ENCODE measurements at regions not wholly inside any gene's neighbourhood (a gene's known extent, or its start where the extent isn't known, plus 50 kb on each side); places are given as distances from the start of the nearest gene placed in this dataset.
A peak's percentile ranks its signal among the peaks of the same experiment; 100 is the strongest.

- no peaks in the 10 kb centered on the region for H3K36me3 ChIP-seq
- H3K27ac ChIP-seq = no peak overlapping the region
- no peak for DNase-seq
- H3K4me3 ChIP-seq = no peak overlapping the region; the same call in 1 of the 2 replicates
- H3K27me3 ChIP-seq = no peaks in the 10 kb centered on the region
- H3K9me3 ChIP-seq (replicated peaks) = no peaks in the 10 kb centered on the region
- H3K4me1 ChIP-seq = peaks cover 60% of the 10 kb centered on the region
Measured at GRCh38 chr17:17413215-17413792, 63.5 kb upstream of the MED9 start.

GRCh38 chr17:17413821-17414220 lies 63.0 kb upstream of the MED9 start:
- peaks cover 59% of the 10 kb centered on the region for H3K4me1 ChIP-seq
- no peaks in the 10 kb centered on the region for H3K27me3 ChIP-seq
- H3K4me3 ChIP-seq = peak overlapping the region; percentile 39
- peak overlapping the region; percentile 49 for H3K27ac ChIP-seq
- H3K9me3 ChIP-seq (replicated peaks) = no peaks in the 10 kb centered on the region
- H3K36me3 ChIP-seq = no peaks in the 10 kb centered on the region
- DNase-seq = peak in 1 of 2 experiments; percentile 67

GRCh38 chr17:17414341-17414805 lies 62.4 kb upstream of the MED9 start:
- Histone ChIP-seq H3K4me3 (peak overlapping the region; percentile 39), H3K4me1 (peaks cover 59% of the 10 kb centered on the region), H3K27ac (peak overlapping the region; percentile 49), H3K27me3 (no peaks in the 10 kb centered on the region), H3K36me3 (no peaks in the 10 kb centered on the region), H3K9me3 (replicated peaks) (no peaks in the 10 kb centered on the region)
- DNase-seq = peak; percentile 62 to 81

- H3K9me3 ChIP-seq (replicated peaks) = no peaks in the 10 kb centered on the region
- H3K36me3 ChIP-seq = no peaks in the 10 kb centered on the region
- no peak overlapping the region for H3K4me3 ChIP-seq
- DNase-seq = no peak
- peaks cover 62% of the 10 kb centered on the region for H3K4me1 ChIP-seq
- H3K27me3 ChIP-seq = no peaks in the 10 kb centered on the region
- H3K27ac ChIP-seq = no peak overlapping the region
Measured at GRCh38 chr17:17415006-17415405, 61.8 kb upstream of the MED9 start.

- Histone ChIP-seq H3K27ac (no peak overlapping the region), H3K36me3 (no peaks in the 10 kb centered on the region), H3K4me3 (no peak overlapping the region), H3K27me3 (no peaks in the 10 kb centered on the region), H3K4me1 (peaks cover 59% of the 10 kb centered on the region), H3K9me3 (replicated peaks) (no peaks in the 10 kb centered on the region)
- DNase-seq = peak; percentile 77 to 92
Measured at GRCh38 chr17:17416007-17416399, 60.8 kb upstream of the MED9 start.

- Histone ChIP-seq H3K36me3 (no peaks in the 10 kb centered on the region), H3K27me3 (no peaks in the 10 kb centered on the region), H3K27ac (no peak overlapping the region), H3K4me1 (peaks cover 59% of the 10 kb centered on the region), H3K9me3 (replicated peaks) (no peaks in the 10 kb centered on the region), H3K4me3 (no peak overlapping the region)
- no peak for DNase-seq
Measured at GRCh38 chr17:17416400-17417360, 60.1 kb upstream of the MED9 start.

GRCh38 chr17:17417718-17418181 lies 59.0 kb upstream of the MED9 start:
- no peak overlapping the region for H3K4me3 ChIP-seq
- no peak overlapping the region for H3K27ac ChIP-seq
- no peaks in the 10 kb centered on the region for H3K9me3 ChIP-seq (replicated peaks)
- DNase-seq = peak; percentile 80 to 93
- H3K27me3 ChIP-seq = no peaks in the 10 kb centered on the region
- peaks cover 65% of the 10 kb centered on the region for H3K4me1 ChIP-seq
- H3K36me3 ChIP-seq = no peaks in the 10 kb centered on the region

- H3K36me3 ChIP-seq = no peaks in the 10 kb centered on the region
- DNase-seq = no peak
- no peaks in the 10 kb centered on the region for H3K27me3 ChIP-seq
- H3K4me3 ChIP-seq = no peak overlapping the region
- peaks cover 64% of the 10 kb centered on the region for H3K4me1 ChIP-seq
- no peak overlapping the region for H3K27ac ChIP-seq
- peaks cover under 1% of the 10 kb centered on the region for H3K9me3 ChIP-seq (replicated peaks)
Measured at GRCh38 chr17:17419166-17419565, 57.6 kb upstream of the MED9 start.

- no peak for DNase-seq
- Histone ChIP-seq H3K9me3 (replicated peaks) (peaks cover 5% of the 10 kb centered on the region), H3K36me3 (no peaks in the 10 kb centered on the region), H3K27ac (no peak overlapping the region), H3K27me3 (no peaks in the 10 kb centered on the region), H3K4me1 (peaks cover 60% of the 10 kb centered on the region), H3K4me3 (no peak overlapping the region)
Measured at GRCh38 chr17:17419631-17420030, 57.2 kb upstream of the MED9 start.

- H3K4me1 ChIP-seq = peaks cover 55% of the 10 kb centered on the region
- H3K4me3 ChIP-seq = no peak overlapping the region
- no peaks in the 10 kb centered on the region for H3K27me3 ChIP-seq
- H3K27ac ChIP-seq = no peak overlapping the region
- H3K36me3 ChIP-seq = no peaks in the 10 kb centered on the region
- DNase-seq = peak; percentile 75 to 85
- peaks cover 10% of the 10 kb centered on the region for H3K9me3 ChIP-seq (replicated peaks)
Measured at GRCh38 chr17:17420082-17420481, 56.7 kb upstream of the MED9 start.

- peaks cover 12% of the 10 kb centered on the region for H3K9me3 ChIP-seq (replicated peaks)
- H3K36me3 ChIP-seq = no peaks in the 10 kb centered on the region
- H3K27ac ChIP-seq = no peak overlapping the region
- no peak for DNase-seq
- H3K4me1 ChIP-seq = peaks cover 54% of the 10 kb centered on the region
- no peak overlapping the region for H3K4me3 ChIP-seq
- no peaks in the 10 kb centered on the region for H3K27me3 ChIP-seq
Measured at GRCh38 chr17:17420561-17421269, 56.1 kb upstream of the MED9 start.

- Histone ChIP-seq H3K27ac (no peak overlapping the region), H3K27me3 (no peaks in the 10 kb centered on the region), H3K9me3 (replicated peaks) (peaks cover 12% of the 10 kb centered on the region), H3K4me1 (peaks cover 48% of the 10 kb centered on the region), H3K36me3 (no peaks in the 10 kb centered on the region), H3K4me3 (no peak overlapping the region)
- no peak for DNase-seq
Measured at GRCh38 chr17:17421346-17422216, 55.2 kb upstream of the MED9 start.

GRCh38 chr17:17422217-17422610 lies 54.6 kb upstream of the MED9 start:
- Histone ChIP-seq H3K4me3 (no peak overlapping the region), H3K4me1 (peaks cover 44% of the 10 kb centered on the region), H3K9me3 (replicated peaks) (peaks cover 15% of the 10 kb centered on the region), H3K36me3 (no peaks in the 10 kb centered on the region), H3K27ac (0 out of 2 replicates have a peak overlapping the region, but pooled peaks have one; percentile 1), H3K27me3 (no peaks in the 10 kb centered on the region)
- no peak for DNase-seq

GRCh38 chr17:17422641-17423040 lies 54.2 kb upstream of the MED9 start:
- peak; percentile 69 to 79 for DNase-seq
- no peak overlapping the region for H3K4me3 ChIP-seq
- H3K27ac ChIP-seq = 0 out of 2 replicates have a peak overlapping the region, but pooled peaks have one; percentile 1
- no peaks in the 10 kb centered on the region for H3K27me3 ChIP-seq
- H3K9me3 ChIP-seq (replicated peaks) = peaks cover 15% of the 10 kb centered on the region
- H3K4me1 ChIP-seq = peaks cover 40% of the 10 kb centered on the region
- no peaks in the 10 kb centered on the region for H3K36me3 ChIP-seq

Measured in SJCRH30 (cell line).